HUES48 (cell line): ENCODE measurements at regions not wholly inside any gene's neighbourhood (a gene's known extent, or its start where the extent isn't known, plus 50 kb on each side); places are given as distances from the start of the nearest gene placed in this dataset.

Source experiments
- H3K27ac ChIP-seq: one replicate; pipeline ENCODE4 v1.7.0; 2013; ENCODE audit warnings: low read depth, low read length, inconsistent platforms
- H3K27me3 ChIP-seq: 2 replicates; pipeline ENCODE4 v1.6.1; 2013; ENCODE audit warnings: mild to moderate bottlenecking, low read length; ENCODE audit not compliant: control insufficient read depth, insufficient read depth
- H3K36me3 ChIP-seq: 2 replicates; pipeline ENCODE4 v1.6.1; 2013; ENCODE audit warnings: low read length; ENCODE audit not compliant: control insufficient read depth, insufficient read depth
- H3K4me1 ChIP-seq: 2 replicates; pipeline ENCODE4 v1.6.1; 2013; ENCODE audit warnings: mild to moderate bottlenecking, low read length; ENCODE audit not compliant: control insufficient read depth, insufficient read depth
- H3K4me3 ChIP-seq: 2 replicates; pipeline ENCODE4 v1.5.1; 2013; ENCODE audit warnings: mild to moderate bottlenecking, low read depth, low read length
- H3K9ac ChIP-seq: 2 replicates; pipeline ENCODE4 v1.6.1; 2013; ENCODE audit warnings: mild to moderate bottlenecking, low read depth, low read length, moderate library complexity
- H3K9me3 ChIP-seq: 2 replicates; pipeline ENCODE4 v1.6.1; 2013; ENCODE audit warnings: low read length; ENCODE audit not compliant: control insufficient read depth, insufficient read depth

DNA sequence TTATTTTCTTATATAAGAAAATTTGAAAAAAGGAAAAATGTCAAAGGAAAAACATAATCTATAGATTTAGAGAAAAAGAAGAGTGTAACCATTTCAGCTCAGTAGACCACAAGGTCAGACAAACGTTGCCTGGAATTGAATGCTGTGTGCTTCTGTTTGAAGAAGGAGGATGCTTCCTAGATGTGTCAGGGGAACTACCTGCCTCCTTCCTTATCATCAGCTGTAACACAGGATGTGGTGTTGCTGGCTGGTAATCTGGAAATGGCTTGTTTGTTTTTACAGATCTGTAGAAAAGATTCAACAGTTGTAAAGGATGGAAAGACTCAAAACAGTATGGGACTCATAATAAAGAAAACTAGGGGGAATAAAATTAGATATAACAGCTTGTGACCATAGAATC lies 160.7 kb upstream of the MEF2C start:
- H3K27ac ChIP-seq: no peak overlapping the region
- H3K36me3 ChIP-seq: no peaks in the 10 kb centered on the region
- no peak overlapping the region for H3K4me3 ChIP-seq
- H3K27me3 ChIP-seq: no peaks in the 10 kb centered on the region
- no peak overlapping the region for H3K9ac ChIP-seq
- H3K4me1 ChIP-seq: peaks cover 6% of the 10 kb centered on the region
- no peaks in the 10 kb centered on the region for H3K9me3 ChIP-seq

DNA sequence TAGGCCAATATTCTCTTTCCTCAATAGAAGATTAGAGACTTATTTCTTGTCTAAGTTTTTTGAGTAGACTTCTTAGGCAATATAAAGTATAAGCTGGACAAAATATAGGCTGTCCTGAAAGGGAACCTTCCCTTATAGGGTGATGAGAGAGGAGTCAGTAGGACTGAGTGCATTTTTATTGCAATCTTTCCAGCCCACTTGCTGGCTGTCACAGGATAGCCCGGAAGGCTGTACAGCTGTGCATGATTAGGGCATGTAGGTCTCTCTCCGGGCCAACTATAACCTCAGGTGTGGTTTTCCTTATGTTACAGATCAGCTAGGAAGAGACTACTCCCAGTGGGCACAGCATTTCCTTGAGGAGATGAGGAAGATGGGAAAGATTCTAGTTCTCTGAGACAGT lies 159.8 kb upstream of the MEF2C start:
- Histone ChIP-seq H3K9me3 (no peaks in the 10 kb centered on the region), H3K9ac (no peak overlapping the region), H3K36me3 (no peaks in the 10 kb centered on the region), H3K4me3 (no peak overlapping the region), H3K27ac (no peak overlapping the region), H3K4me1 (peaks cover 4% of the 10 kb centered on the region), H3K27me3 (no peaks in the 10 kb centered on the region)

DNA sequence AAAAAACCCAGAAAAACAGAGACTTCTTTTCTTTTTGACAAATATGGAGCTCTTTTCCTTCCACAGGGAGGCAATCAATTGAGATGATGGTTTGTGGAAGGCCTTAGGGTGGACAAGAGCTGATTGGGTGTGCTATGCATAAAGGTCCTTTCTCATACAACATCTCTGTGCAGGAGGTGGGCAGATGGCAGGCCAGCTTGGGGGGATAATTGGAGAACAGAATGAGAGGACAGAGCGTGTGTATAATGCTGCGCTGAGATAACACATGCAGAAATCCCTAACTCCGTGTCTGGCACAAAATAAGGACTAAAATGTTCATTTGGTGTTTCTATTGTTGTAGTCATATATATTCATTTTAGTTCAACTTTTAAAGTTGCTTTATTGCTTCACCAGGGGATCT lies 159.0 kb upstream of the MEF2C start:
- Histone ChIP-seq H3K9me3 (no peaks in the 10 kb centered on the region), H3K9ac (no peak overlapping the region), H3K36me3 (no peaks in the 10 kb centered on the region), H3K27me3 (no peaks in the 10 kb centered on the region), H3K4me1 (no peaks in the 10 kb centered on the region), H3K27ac (no peak overlapping the region), H3K4me3 (no peak overlapping the region)

DNA sequence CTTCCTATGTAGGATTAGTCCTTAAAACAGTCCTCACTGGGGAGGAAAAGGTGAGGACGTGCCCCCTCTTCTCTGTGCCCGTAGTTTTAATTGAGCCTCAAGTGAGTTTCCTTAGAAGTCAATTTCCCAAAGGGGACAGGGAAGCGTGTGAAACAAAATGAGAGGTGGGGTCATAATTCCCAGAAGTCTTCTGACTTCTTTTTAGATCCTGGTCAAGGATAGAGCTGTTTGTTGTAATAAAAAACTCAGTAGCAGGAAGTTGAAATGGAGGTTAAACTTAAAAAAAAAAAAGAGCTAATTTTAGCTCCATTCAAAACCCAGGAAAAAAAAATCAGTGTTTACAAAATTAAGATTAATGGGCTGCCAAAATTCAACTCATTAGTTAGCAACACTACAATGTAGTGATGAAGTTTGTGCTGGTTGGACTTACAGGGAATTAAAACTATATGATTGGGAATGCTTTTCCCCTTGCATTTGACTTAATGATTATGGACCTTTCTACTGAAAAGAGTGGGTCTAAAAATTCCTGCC lies 158.3 kb upstream of the MEF2C start:
- no peak overlapping the region for H3K4me3 ChIP-seq
- H3K9me3 ChIP-seq: no peaks in the 10 kb centered on the region
- H3K9ac ChIP-seq: no peak overlapping the region
- no peaks in the 10 kb centered on the region for H3K4me1 ChIP-seq
- H3K27ac ChIP-seq: no peak overlapping the region
- H3K27me3 ChIP-seq: no peaks in the 10 kb centered on the region
- H3K36me3 ChIP-seq: no peaks in the 10 kb centered on the region

DNA sequence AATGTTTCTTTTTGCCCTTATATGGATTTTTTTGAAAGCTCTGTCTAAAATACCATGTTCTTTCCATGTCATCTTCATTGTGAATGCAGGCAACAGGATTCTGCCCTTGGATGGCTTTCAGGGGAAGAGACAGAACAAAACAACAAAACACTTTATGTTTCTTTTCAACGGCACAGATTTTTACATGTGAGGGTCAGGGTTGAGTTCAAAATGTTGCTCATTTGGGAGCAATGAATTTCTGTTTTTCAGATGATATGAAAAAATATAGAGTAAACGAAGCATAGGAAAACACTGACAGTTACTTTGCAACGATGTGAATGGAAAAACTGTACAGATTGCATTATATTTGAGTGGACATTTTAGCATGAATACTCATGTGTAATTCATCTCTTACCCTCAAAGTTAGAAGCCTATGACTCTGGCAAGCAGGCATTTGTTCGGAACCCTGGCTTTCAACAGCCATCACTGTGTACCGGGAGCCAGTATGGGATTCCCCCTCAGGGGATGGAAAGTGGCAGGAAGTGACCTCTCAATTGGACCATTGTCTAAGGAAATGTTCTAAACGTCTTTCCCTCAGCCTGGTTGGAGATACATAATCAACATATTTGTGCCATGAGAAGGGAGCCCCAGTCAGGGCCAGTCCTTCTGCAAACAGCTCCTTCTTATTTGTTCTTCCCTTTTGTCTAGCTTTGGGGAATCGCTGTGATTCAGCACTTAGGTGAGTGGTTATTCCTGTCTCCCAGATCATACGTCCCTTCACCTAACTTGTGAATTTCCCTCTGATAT lies 153.9 kb upstream of the MEF2C start:
- H3K4me1 ChIP-seq: peaks cover 7% of the 10 kb centered on the region; the same call in 1 of the 2 replicates
- H3K4me3 ChIP-seq: no peak overlapping the region
- no peak overlapping the region for H3K9ac ChIP-seq
- H3K36me3 ChIP-seq: no peaks in the 10 kb centered on the region
- no peak overlapping the region for H3K27ac ChIP-seq
- no peaks in the 10 kb centered on the region for H3K27me3 ChIP-seq
- H3K9me3 ChIP-seq: no peaks in the 10 kb centered on the region

DNA sequence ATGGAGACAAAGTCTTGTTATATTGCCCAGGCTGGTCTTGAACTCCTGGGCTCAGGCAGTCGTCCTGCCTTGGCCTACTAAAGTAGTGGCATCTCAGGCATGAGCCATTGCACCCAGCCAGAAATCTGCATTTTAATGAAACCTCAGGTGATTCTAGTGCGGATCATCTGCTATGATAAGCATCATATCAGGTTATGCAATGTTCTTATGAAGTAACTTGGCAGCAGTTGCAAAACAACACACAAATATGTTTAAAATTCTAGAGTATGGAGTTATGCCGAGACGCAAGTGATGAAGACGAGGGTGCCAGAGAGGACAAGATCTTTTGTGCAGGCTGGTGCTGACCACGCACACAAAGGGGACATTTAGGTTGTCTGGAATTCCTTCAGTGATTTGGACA lies 153.2 kb upstream of the MEF2C start:
- no peaks in the 10 kb centered on the region for H3K27me3 ChIP-seq
- no peaks in the 10 kb centered on the region for H3K36me3 ChIP-seq
- H3K4me3 ChIP-seq: no peak overlapping the region
- H3K9ac ChIP-seq: no peak overlapping the region
- H3K4me1 ChIP-seq: peaks cover 7% of the 10 kb centered on the region; the same call in 1 of the 2 replicates
- no peaks in the 10 kb centered on the region for H3K9me3 ChIP-seq
- no peak overlapping the region for H3K27ac ChIP-seq

DNA sequence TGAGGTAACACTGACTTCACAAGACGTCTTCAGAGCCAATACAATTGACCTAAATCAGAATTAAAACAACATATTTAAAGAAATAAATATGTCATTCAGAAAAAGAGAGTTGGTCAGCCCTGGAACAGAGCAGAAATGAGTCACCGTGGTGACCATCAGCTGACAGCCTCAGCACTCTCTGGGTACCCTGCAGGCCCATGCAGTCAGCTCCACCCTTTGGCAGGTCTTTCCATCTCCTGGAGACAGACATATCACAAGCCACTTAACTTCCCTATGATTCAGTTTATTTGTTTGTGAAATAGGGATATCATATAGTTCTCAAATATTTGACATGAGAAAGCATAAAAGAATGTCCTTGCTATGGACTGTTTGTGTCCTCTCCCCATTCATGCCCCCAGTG lies 151.6 kb upstream of the MEF2C start:
- Histone ChIP-seq H3K27ac (no peak overlapping the region), H3K4me1 (peaks cover 7% of the 10 kb centered on the region; the same call in 1 of the 2 replicates), H3K4me3 (no peak overlapping the region), H3K9me3 (no peaks in the 10 kb centered on the region), H3K36me3 (no peaks in the 10 kb centered on the region), H3K9ac (no peak overlapping the region), H3K27me3 (no peaks in the 10 kb centered on the region)

DNA sequence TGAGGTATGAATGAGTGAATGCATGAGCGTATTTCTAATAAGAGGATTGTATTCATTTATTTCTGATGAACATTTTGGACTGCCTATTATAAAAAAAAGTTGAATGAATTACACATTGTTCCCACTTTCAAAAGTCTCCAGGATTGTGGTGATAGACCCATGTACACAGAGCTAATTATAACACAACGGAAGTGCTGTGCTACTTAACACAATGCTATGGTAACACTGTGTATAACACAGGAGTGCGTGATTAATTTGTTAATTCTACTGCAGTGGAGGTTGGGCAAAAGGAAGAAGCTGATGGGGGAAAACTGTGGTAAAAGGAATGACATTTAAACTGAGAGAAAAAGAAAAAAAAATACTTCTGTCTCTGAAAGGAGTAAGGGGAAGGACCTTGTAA lies 147.8 kb upstream of the MEF2C start:
- Histone ChIP-seq H3K9me3 (peaks cover 14% of the 10 kb centered on the region), H3K27me3 (no peaks in the 10 kb centered on the region), H3K4me3 (no peak overlapping the region), H3K9ac (no peak overlapping the region), H3K4me1 (peaks cover 7% of the 10 kb centered on the region; the same call in 1 of the 2 replicates), H3K27ac (no peak overlapping the region), H3K36me3 (no peaks in the 10 kb centered on the region)

DNA sequence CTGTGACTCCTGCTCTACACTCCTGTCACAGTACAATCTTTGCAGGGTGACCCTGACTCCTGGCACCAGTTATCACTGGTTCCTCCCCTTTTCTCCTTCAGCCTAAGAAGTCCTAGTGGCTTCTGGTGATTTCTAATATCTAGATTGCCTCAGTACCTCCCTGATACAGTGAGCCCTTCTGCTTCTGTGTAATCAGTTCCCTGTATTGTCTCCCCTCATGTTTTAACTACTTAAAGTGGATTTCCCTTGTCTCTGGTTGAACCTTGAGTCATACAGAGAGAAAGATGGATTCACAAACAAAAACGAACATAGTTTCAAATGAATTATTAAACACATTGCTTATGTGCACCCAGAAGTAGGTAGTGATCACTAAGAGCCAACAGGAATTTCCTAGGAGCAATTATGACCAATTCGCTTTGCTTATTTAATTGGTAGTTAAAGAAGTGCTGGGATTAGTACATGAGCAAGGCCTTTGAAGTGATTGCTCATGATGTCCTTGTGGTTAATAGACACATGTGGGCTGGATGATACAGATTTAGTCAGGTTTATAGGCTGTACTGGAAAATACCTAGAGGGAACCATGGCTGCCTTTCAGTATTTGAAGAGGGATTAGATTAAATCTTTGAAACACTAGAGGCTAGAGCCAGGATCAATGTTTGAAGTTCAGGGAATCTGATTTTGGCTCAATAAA lies 145.8 kb upstream of the MEF2C start:
- H3K4me3 ChIP-seq: no peak overlapping the region
- H3K4me1 ChIP-seq: peaks cover 7% of the 10 kb centered on the region; the same call in 1 of the 2 replicates
- H3K27ac ChIP-seq: no peak overlapping the region
- H3K9me3 ChIP-seq: peaks cover 15% of the 10 kb centered on the region
- H3K9ac ChIP-seq: no peak overlapping the region
- no peaks in the 10 kb centered on the region for H3K27me3 ChIP-seq
- no peaks in the 10 kb centered on the region for H3K36me3 ChIP-seq

DNA sequence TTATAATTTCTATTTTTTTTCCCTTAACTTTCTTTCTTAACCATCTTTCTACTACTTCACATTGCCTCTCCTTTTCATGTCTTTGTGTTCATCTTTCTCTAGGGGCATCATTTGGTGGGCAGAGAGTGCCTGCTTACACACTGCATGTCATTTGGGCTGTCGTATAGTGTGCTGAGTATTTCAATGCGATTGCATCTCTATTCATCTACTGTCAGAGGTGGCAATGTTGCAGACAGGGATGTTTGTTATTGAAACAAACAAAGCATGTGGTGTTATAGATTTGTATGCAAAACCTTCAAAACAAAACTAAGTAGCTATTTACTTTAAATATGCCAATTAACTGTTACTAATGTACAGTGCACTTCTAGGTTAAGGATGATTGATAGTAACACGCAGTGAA lies 141.1 kb upstream of the MEF2C start:
- no peaks in the 10 kb centered on the region for H3K27me3 ChIP-seq

DNA sequence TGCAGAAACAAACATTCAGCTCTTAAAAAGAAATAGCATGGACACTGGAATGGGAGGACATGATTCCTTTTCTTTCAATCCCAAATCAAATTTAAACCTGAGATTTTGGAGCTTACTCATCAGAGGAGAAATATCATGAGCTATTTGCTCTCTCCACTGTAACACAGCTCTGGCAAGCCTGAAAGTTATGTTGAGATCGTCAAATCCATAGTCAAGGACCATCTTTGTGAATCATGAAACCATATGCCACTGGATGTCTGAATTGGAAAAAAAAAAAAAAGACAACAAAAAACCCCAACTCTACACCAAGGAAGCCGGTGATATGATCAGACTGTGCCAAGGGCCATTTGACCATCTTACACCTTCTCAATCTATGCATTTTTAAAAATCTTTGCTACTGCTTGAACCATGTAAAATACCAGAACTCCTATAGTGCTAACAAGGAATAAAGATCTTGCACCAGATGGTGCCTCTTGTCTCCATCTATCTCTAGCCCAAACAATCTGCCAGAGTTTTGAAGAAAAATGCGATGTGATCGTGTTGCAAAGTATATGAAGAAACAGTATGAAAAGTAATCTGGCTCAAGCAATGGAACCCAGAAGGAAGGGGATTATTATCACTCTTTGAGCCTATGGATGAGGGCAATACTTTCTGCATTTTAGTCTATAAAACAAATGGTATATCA lies 138.1 kb upstream of the MEF2C start:
- Histone ChIP-seq H3K4me3 (no peak overlapping the region), H3K9me3 (peaks cover 4% of the 10 kb centered on the region), H3K4me1 (peaks cover 5% of the 10 kb centered on the region; the same call in 1 of the 2 replicates), H3K36me3 (no peaks in the 10 kb centered on the region), H3K27ac (no peak overlapping the region), H3K9ac (no peak overlapping the region), H3K27me3 (no peaks in the 10 kb centered on the region)

More for the DNA sequence above, 141.1 kb upstream of the MEF2C start:
- Histone ChIP-seq H3K9ac (no peak overlapping the region), H3K4me1 (no peaks in the 10 kb centered on the region), H3K36me3 (no peaks in the 10 kb centered on the region), H3K27ac (no peak overlapping the region), H3K9me3 (peaks cover 15% of the 10 kb centered on the region), H3K4me3 (no peak overlapping the region)
